Stomach (tissue), 8 donors: ENCODE measurements at regions not wholly inside any gene's neighbourhood (a gene's known extent, or its start where the extent isn't known, plus 50 kb on each side); places are given as distances from the start of the nearest gene placed in this dataset.

Experiments used
- DNase-seq, 2 donors: peaks; one replicate each; pipeline versions ENCODE4 v3.0.0 to v3.0.0-alpha.2; 2013 to 2019
- H3K27ac ChIP-seq, 5 donors: fragments of 200-600 bp in 4 of 5; sonication (generic) in 4 of 5; one replicate each; pipeline ENCODE4 v1.5.1; 2013 to 2019; ENCODE audit warnings: mild to moderate bottlenecking in 1 of 5, moderate library complexity in 1 of 5
- H3K27me3 ChIP-seq, 3 donors: fragments of 200-600 bp; sonication (generic); one replicate each; pipeline ENCODE4 v1.5.1; 2017 to 2019; ENCODE audit warnings: mixed run types in 1 of 3
- H3K36me3 ChIP-seq, 4 donors: fragments of 200-600 bp; sonication (generic); 1 replicate in 3 of 4; 2 replicates in 1 of 4; pipeline ENCODE4 v1.5.1; 2016 to 2019
- H3K4me1 ChIP-seq, 4 donors: fragments of 200-600 bp; sonication (generic); one replicate each; pipeline ENCODE4 v1.5.1; 2016 to 2019
- H3K4me3 ChIP-seq, 4 donors: fragments of 200-600 bp; sonication (generic) in 3 of 4; one replicate each; pipeline ENCODE4 v1.5.1; 2016 to 2019; ENCODE audit warnings: mild to moderate bottlenecking in 1 of 4
- H3K9me3 ChIP-seq, 4 donors: fragments of 200-600 bp; sonication (generic); one replicate each; pipeline ENCODE4 v1.5.1; 2016 to 2019
- CTCF ChIP-seq, 7 experiments: fragments of 450-650 bp in 4 of 7; fragments of 200-600 bp in 3 of 7; sonication (generic) in 3 of 7; IDR thresholded peaks; one replicate each; pipeline ENCODE4 v1.5.1; 2016 to 2019; ENCODE audit warnings: antibody characterized with exemption in 7 of 7, control low read depth in 2 of 7, mild to moderate bottlenecking in 1 of 7
- EP300 ChIP-seq: sonication (generic); formaldehyde crosslinking; IDR thresholded peaks from one replicate; pipeline ENCODE4 v1.6.1; 2017; ENCODE audit warnings: antibody characterized with exemption
- POLR2A ChIP-seq, 4 donors: fragments of 450-650 bp; IDR thresholded peaks; one replicate each; pipeline ENCODE4 v1.6.1; 2016; ENCODE audit warnings: antibody characterized with exemption in 4 of 4, control low read depth in 2 of 4, mild to moderate bottlenecking in 1 of 4, moderate library complexity in 1 of 4
- POLR2AphosphoS5 ChIP-seq, 3 donors: sonication (generic); formaldehyde crosslinking; IDR thresholded peaks; one replicate each; pipeline ENCODE4 v1.6.1; 2016; ENCODE audit warnings: antibody characterized with exemption in 3 of 3
- WGBS, 5 donors: extraction: QIAGEN DNeasy Blood & Tissue Kit in 3 of 5; methylation state at CpG; one replicate each; pipeline versions ENCODE4 v1.1.5 to v1.1.7; 2013 to 2018; 5-methylcytosine and 5-hydroxymethylcytosine counted together
- intact Hi-C: fragments of 100-400 bp; cut with DNase I; formaldehyde crosslinking; loops from one replicate; pipeline ENCODE4 v1.15.1; 2023; ENCODE audit warnings: low total_unique reads
- donor health status: healthy with polysubstance abuse.
- donor health status: Bipolar disorder and iron deficiency.
- donor health status: healthy.

GRCh38 chr14:24713404-24713803 is 79.4 kb upstream of the GZMB start:
- Histone ChIP-seq H3K27ac (no peak overlapping the region), H3K4me3 (no peak overlapping the region), H3K4me1 (no peaks in the 10 kb centered on the region), H3K36me3 (no peaks in the 10 kb centered on the region), H3K9me3 (no peaks in the 10 kb centered on the region), H3K27me3 (no peaks in the 10 kb centered on the region)
- TF ChIP-seq POLR2AphosphoS5 (IDR thresholded peaks at IDR 0.05) (no peak), EP300 (no peak), POLR2A (IDR thresholded peaks at IDR 0.05) (no peak), CTCF (IDR thresholded peaks at IDR 0.05) (no peak)
- intact Hi-C loops, result no loop called here
- DNase-seq, result no peak
- 81 to 96% (median 87%) methylated on average over 4 of the region's 4 CpGs for WGBS, 5 donors

- TF ChIP-seq EP300 (no peak), POLR2AphosphoS5 (IDR thresholded peaks at IDR 0.05) (no peak), POLR2A (IDR thresholded peaks at IDR 0.05) (no peak), CTCF (IDR thresholded peaks at IDR 0.05) (no peak)
- H3K9me3 ChIP-seq, result no peaks in the 10 kb centered on the region
- WGBS, 5 donors, result 86 to 94% (median 90%) methylated on average over 6 of the region's 6 CpGs
- intact Hi-C loops, result no loop called here
- no peaks in the 10 kb centered on the region for H3K4me1 ChIP-seq
- H3K27ac ChIP-seq, result no peak overlapping the region
- no peaks in the 10 kb centered on the region for H3K36me3 ChIP-seq
- DNase-seq, result no peak
- H3K27me3 ChIP-seq, result no peaks in the 10 kb centered on the region
- H3K4me3 ChIP-seq, result no peak overlapping the region
Measured at GRCh38 chr14:24712909-24713308, 78.9 kb upstream of the GZMB start.

GRCh38 chr14:24712374-24712773 is 78.4 kb upstream of the GZMB start:
- 45 to 83% (median 55%) methylated on average over 1 of the region's 1 CpG for WGBS, 5 donors

GRCh38 chr14:24710403-24711112 is 76.6 kb upstream of the GZMB start:
- H3K4me3 ChIP-seq, result no peak overlapping the region
- no peaks in the 10 kb centered on the region for H3K27me3 ChIP-seq
- intact Hi-C loops, result no loop called here
- 36 to 44% (median 40%) methylated on average over 16 of the region's 16 CpGs for WGBS, 5 donors
- H3K9me3 ChIP-seq, result no peaks in the 10 kb centered on the region
- no peaks in the 10 kb centered on the region for H3K36me3 ChIP-seq
- TF ChIP-seq CTCF (IDR thresholded peaks at IDR 0.05), result peak in 5 of 7 experiments; percentile 20 to 68 (median 66)
- no peak for TF ChIP-seq POLR2A (IDR thresholded peaks at IDR 0.05)
- TF ChIP-seq EP300, result no peak
- TF ChIP-seq POLR2AphosphoS5 (IDR thresholded peaks at IDR 0.05), result no peak
- peak; percentile 52 to 84 for DNase-seq
- H3K4me1 ChIP-seq, result no peaks in the 10 kb centered on the region
- H3K27ac ChIP-seq, result no peak overlapping the region

More at GRCh38 chr14:24712374-24712773, 78.4 kb upstream of the GZMB start:
- TF ChIP-seq CTCF (IDR thresholded peaks at IDR 0.05), result no peak
- no peak for DNase-seq
- no peaks in the 10 kb centered on the region for H3K4me1 ChIP-seq
- H3K36me3 ChIP-seq, result no peaks in the 10 kb centered on the region
- H3K27ac ChIP-seq, result no peak overlapping the region
- H3K4me3 ChIP-seq, result no peak overlapping the region
- intact Hi-C loops, result no loop called here
- H3K27me3 ChIP-seq, result no peaks in the 10 kb centered on the region
- H3K9me3 ChIP-seq, result no peaks in the 10 kb centered on the region
